ENCODE measurements at regions not wholly inside any gene's neighbourhood (a gene's known extent, or its start where the extent isn't known, plus 50 kb on each side); places are given as distances from the start of the nearest gene placed in this dataset.

- H3K4me3 ChIP-seq (ENCODE audit: low read depth, low read length), result no peak overlapping the region
- no peak for DNase-seq (ENCODE audit: low read depth)
- TF ChIP-seq CTCF (IDR thresholded peaks at IDR 0.05; ENCODE audit: insufficient read depth, low read length), result no peak
These were observed 621.1 kb upstream of the KLHL1 start for GRCh38 chr13:70729369-70729768.

GRCh38 chr13:70723732-70724131, 615.5 kb upstream of the KLHL1 start:
- TF ChIP-seq CTCF (IDR thresholded peaks at IDR 0.05; ENCODE audit: insufficient read depth, low read length), result no peak
- no peak overlapping the region for H3K4me3 ChIP-seq (ENCODE audit: low read depth, low read length)
- no peak for DNase-seq (ENCODE audit: low read depth)

- no peak for DNase-seq (ENCODE audit: low read depth)
- H3K4me3 ChIP-seq (ENCODE audit: low read depth, low read length), result no peak overlapping the region
- no peak for TF ChIP-seq CTCF (IDR thresholded peaks at IDR 0.05; ENCODE audit: insufficient read depth, low read length)
These were observed 612.1 kb upstream of the KLHL1 start for GRCh38 chr13:70720386-70720785.

- no peak for TF ChIP-seq CTCF (IDR thresholded peaks at IDR 0.05; ENCODE audit: insufficient read depth, low read length)
- no peak for DNase-seq (ENCODE audit: low read depth)
- no peak overlapping the region for H3K4me3 ChIP-seq (ENCODE audit: low read depth, low read length)
These were observed 606.7 kb upstream of the KLHL1 start for GRCh38 chr13:70714993-70715392.

GRCh38 chr13:70708775-70709174, 600.5 kb upstream of the KLHL1 start:
- no peak for DNase-seq (ENCODE audit: low read depth)
- H3K4me3 ChIP-seq (ENCODE audit: low read depth, low read length), result no peak overlapping the region
- TF ChIP-seq CTCF (IDR thresholded peaks at IDR 0.05; ENCODE audit: insufficient read depth, low read length), result no peak

- no peak overlapping the region for H3K4me3 ChIP-seq (ENCODE audit: low read depth, low read length)
- no peak for TF ChIP-seq CTCF (IDR thresholded peaks at IDR 0.05; ENCODE audit: insufficient read depth, low read length)
- DNase-seq (ENCODE audit: low read depth), result no peak
These were observed 595.5 kb upstream of the KLHL1 start for GRCh38 chr13:70703755-70704154.

- TF ChIP-seq CTCF (IDR thresholded peaks at IDR 0.05; ENCODE audit: insufficient read depth, low read length), result no peak
- no peak for DNase-seq (ENCODE audit: low read depth)
- no peak overlapping the region for H3K4me3 ChIP-seq (ENCODE audit: low read depth, low read length)
These were observed 586.9 kb upstream of the KLHL1 start for GRCh38 chr13:70694996-70695715.

All from fibroblast of the aortic adventitia (primary cell).